ENCODE measurements at regions not wholly inside any gene's neighbourhood (a gene's known extent, or its start where the extent isn't known, plus 50 kb on each side); places are given as distances from the start of the nearest gene placed in this dataset.

DNA sequence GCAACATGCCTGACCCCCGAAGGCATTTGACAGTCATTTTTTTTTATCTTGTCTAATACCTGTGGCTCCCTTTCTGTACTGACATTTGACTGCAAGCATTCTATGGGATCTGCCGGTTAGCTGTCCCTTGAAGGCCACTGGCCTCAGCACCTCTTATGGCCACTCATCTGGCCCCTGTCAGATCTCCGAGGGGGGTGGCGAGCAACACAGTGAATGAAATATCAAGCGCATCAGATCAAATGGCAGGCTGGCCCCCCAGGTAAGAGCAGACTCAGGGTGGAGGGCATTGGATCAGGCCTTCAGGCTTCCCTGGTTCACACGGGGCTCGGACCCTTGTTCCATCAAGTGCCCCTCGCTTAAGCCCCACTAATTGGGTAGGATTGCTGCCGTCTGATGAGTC, 199.6 kb upstream of the MKI67 start:
- H3K27me3 ChIP-seq: peaks cover 4% of the 10 kb centered on the region
- H3K4me1 ChIP-seq: no peaks in the 10 kb centered on the region
- TF ChIP-seq, protein P1, sequence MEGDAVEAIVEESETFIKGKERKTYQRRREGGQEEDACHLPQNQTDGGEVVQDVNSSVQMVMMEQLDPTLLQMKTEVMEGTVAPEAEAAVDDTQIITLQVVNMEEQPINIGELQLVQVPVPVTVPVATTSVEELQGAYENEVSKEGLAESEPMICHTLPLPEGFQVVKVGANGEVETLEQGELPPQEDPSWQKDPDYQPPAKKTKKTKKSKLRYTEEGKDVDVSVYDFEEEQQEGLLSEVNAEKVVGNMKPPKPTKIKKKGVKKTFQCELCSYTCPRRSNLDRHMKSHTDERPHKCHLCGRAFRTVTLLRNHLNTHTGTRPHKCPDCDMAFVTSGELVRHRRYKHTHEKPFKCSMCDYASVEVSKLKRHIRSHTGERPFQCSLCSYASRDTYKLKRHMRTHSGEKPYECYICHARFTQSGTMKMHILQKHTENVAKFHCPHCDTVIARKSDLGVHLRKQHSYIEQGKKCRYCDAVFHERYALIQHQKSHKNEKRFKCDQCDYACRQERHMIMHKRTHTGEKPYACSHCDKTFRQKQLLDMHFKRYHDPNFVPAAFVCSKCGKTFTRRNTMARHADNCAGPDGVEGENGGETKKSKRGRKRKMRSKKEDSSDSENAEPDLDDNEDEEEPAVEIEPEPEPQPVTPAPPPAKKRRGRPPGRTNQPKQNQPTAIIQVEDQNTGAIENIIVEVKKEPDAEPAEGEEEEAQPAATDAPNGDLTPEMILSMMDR (IDR thresholded peaks at IDR 0.05): no peak
- H3K9me3 ChIP-seq: no peaks in the 10 kb centered on the region
- H3K4me3 ChIP-seq: no peak overlapping the region
- DNase-seq (no peak), ATAC-seq (no peak)
- intact Hi-C loops (cut with DNase I): no loop called here
- H3K27ac ChIP-seq: no peak overlapping the region
- no peaks in the 10 kb centered on the region for H3K36me3 ChIP-seq

DNA sequence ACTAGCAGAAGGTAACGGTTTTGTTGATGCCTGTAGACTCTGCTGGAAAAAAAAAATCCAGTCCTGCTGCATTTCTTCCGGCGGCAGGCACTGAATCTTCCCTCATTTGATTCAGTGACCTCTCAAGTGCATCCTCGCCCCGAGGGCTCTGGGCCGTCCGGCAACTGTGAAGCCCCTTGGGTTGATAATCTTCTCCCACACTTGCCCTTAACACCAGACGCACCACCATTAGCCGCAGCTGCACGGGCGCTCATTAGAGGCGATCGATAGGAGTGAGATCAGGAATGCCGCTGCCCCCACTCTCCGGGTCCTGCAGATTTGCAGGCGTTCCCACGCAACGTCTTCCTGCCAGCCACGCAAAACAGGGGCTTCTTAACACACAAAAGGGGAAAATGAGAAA, 200.0 kb upstream of the MKI67 start:
- intact Hi-C loops (cut with DNase I): no loop called here
- TF ChIP-seq, protein P1 (IDR thresholded peaks at IDR 0.05): no peak
- Histone ChIP-seq H3K27me3 (peaks cover 4% of the 10 kb centered on the region), H3K9me3 (no peaks in the 10 kb centered on the region), H3K4me3 (no peak overlapping the region), H3K36me3 (no peaks in the 10 kb centered on the region), H3K4me1 (no peaks in the 10 kb centered on the region), H3K27ac (no peak overlapping the region)
- ATAC-seq (no peak), DNase-seq (no peak)

DNA sequence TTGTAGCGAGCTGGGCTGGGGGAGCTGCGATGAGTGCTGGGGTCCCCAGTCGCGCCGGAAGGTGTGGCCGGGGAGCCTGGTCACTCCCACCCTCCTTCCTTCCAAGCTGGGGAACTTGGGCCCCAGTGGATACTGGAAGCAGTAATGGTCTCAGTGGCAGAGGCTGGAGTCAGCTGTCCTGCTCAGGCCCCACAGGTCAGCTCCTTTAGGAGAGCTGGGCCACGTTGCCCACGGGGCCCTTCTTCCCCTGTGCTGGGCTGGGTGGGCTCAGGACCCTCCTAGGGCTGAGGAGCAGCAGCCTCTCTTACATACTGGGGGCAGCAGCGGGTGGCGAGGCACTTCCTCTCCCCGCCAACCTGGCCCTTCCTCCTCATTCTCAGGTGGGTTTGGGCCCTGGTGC, 200.6 kb upstream of the MKI67 start:
- no peaks in the 10 kb centered on the region for H3K36me3 ChIP-seq
- H3K27me3 ChIP-seq: peaks cover 4% of the 10 kb centered on the region
- TF ChIP-seq, protein P1 (IDR thresholded peaks at IDR 0.05): no peak
- H3K9me3 ChIP-seq: no peaks in the 10 kb centered on the region
- H3K4me3 ChIP-seq: no peak overlapping the region
- H3K27ac ChIP-seq: no peak overlapping the region
- no peaks in the 10 kb centered on the region for H3K4me1 ChIP-seq
- ATAC-seq (no peak), DNase-seq (no peak)
- intact Hi-C loops (cut with DNase I): no loop called here

DNA sequence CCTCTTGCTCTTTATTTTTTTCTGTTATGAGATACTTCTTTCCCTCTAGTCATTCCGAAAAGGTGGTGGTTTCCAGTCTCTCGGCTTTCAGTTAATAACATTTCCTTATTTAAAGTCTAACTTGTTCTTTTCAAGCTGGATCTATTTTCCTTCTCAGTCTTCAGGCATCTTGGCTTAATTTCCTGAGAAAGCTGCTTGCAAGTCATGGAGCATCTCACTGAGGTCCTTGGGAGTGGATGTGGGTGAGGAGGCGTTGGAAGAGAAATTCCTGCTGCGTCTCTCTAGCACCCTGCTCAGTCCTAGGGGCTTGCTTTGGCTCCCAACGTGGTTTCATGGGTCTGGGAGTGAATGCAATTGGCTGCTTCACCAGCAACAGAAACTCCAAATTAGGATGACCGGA, 210.2 kb upstream of the MKI67 start:
- intact Hi-C loops (cut with DNase I): no loop called here
- TF ChIP-seq, protein P1 (IDR thresholded peaks at IDR 0.05): no peak
- Histone ChIP-seq H3K27ac (no peak overlapping the region), H3K4me1 (no peaks in the 10 kb centered on the region), H3K36me3 (no peaks in the 10 kb centered on the region), H3K27me3 (no peaks in the 10 kb centered on the region), H3K4me3 (no peak overlapping the region), H3K9me3 (no peaks in the 10 kb centered on the region)
- no peak for ATAC-seq
- DNase-seq: no peak

DNA sequence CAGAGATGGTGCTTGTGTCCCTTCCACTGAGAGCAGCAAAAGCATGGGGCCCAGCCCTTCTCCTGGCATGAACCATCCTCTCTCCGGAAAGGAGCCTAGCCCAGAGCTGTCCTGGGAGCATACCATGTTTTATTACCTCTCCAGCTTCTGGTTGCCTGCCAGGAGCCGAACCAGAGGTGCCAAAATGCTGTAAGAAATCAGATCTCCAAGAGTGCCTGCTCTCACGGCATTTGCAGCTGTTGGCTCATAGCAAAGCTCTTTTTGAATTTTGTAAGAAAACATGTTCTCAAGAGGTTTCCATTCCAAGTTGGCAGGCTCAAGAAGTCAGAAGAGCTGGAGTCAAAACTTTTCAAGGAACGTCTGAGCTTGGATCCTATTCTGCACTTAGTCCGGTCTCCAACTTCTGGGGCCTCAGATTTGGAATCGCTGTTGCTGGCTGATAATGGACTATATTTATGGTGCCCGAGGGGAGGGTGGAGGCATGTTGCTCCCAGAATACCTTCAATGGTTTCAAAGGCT, 211.7 kb upstream of the MKI67 start:
- H3K36me3 ChIP-seq: no peaks in the 10 kb centered on the region

More for the DNA sequence above, 211.7 kb upstream of the MKI67 start:
- ATAC-seq (peak; percentile 44), DNase-seq (no peak)
- intact Hi-C loops (cut with DNase I): no loop called here
- no peaks in the 10 kb centered on the region for H3K4me1 ChIP-seq
- no peaks in the 10 kb centered on the region for H3K9me3 ChIP-seq
- TF ChIP-seq, protein P1 (IDR thresholded peaks at IDR 0.05): no peak
- H3K27me3 ChIP-seq: no peaks in the 10 kb centered on the region
- no peak overlapping the region for H3K4me3 ChIP-seq
- H3K27ac ChIP-seq: no peak overlapping the region
